OCI-LY7 (cell line): ENCODE measurements at regions not wholly inside any gene's neighbourhood (a gene's known extent, or its start where the extent isn't known, plus 50 kb on each side); places are given as distances from the start of the nearest gene placed in this dataset.

Source experiments
- BruUV-seq: library from RNA; stranded (reverse); fragments of 400-500 nt; replicated peaks from 2 replicates; lab custom pipeline; 2021; lab: Mats Ljungman, UMichigan
- CTCF ChIA-PET: fragments of 300-600 bp; sonication (Branson Sonifier 250); formaldehyde crosslinking; loops from one replicate; lab custom pipeline; 2022; ENCODE audit warnings: antibody characterized with exemption; ENCODE audit not compliant: unreplicated experiment; lab: Charles Lee
- POLR2A ChIA-PET: fragments of 300-600 bp; sonication (Branson Sonifier 250); formaldehyde crosslinking; loops from one replicate; lab custom pipeline; 2022; ENCODE audit warnings: antibody characterized with exemption; lab: Charles Lee
- DNase-seq: peaks from one replicate; pipeline ENCODE4 v3.0.0-alpha.2; 2015; ENCODE audit warnings: low spot score
- H2AFZ ChIP-seq: fragments of 200-600 bp; sonication (generic), shearing (Covaris generic); 2 replicates; pipeline ENCODE4 v1.6.1; 2014; ENCODE audit warnings: mild to moderate bottlenecking, antibody characterized with exemption, low read length, moderate library complexity
- H3K27ac ChIP-seq: fragments of 200-600 bp; sonication (generic); 2 replicates; pipeline ENCODE4 v1.5.1; 2014; ENCODE audit warnings: mixed run types, low read depth, mild to moderate bottlenecking, moderate library complexity, low read length, inconsistent platforms; ENCODE audit not compliant: poor library complexity, severe bottlenecking
- H3K36me3 ChIP-seq: fragments of 200-600 bp; sonication (generic); 2 replicates; pipeline ENCODE4 v1.6.1; 2014; ENCODE audit warnings: mild to moderate bottlenecking, antibody characterized with exemption, low read length, moderate library complexity, mixed read lengths; ENCODE audit not compliant: insufficient read depth
- H3K4me1 ChIP-seq: fragments of 200-600 bp; sonication (generic); 2 replicates; pipeline ENCODE4 v1.5.1; 2014; ENCODE audit warnings: mild to moderate bottlenecking, low read length; ENCODE audit not compliant: insufficient read depth, poor library complexity, severe bottlenecking
- H3K4me2 ChIP-seq: fragments of 200-600 bp; sonication (generic); 2 replicates; pipeline ENCODE4 v1.6.1; 2014; ENCODE audit warnings: mild to moderate bottlenecking, low read length
- H3K4me3 ChIP-seq: fragments of 200-600 bp; sonication (generic); 2 replicates; pipeline ENCODE4 v1.5.1; 2014; ENCODE audit warnings: mild to moderate bottlenecking, low read depth, low read length; ENCODE audit not compliant: poor library complexity, severe bottlenecking
- H3K79me2 ChIP-seq: fragments of 200-600 bp; sonication (generic); 2 replicates; pipeline ENCODE4 v1.6.1; 2016; ENCODE audit warnings: low read depth, mild to moderate bottlenecking, low read length, moderate library complexity, mixed read lengths; ENCODE audit not compliant: insufficient read depth
- H3K9me2 ChIP-seq: fragments of 200-600 bp; sonication (generic); 2 replicates; pipeline ENCODE4 v1.6.1; 2016; ENCODE audit warnings: mild to moderate bottlenecking, low read length, mixed read lengths; ENCODE audit not compliant: insufficient read depth
- H3K9me3 ChIP-seq: fragments of 200-600 bp; sonication (generic); 2 replicates; pipeline ENCODE4 v1.6.1; 2014; ENCODE audit warnings: mild to moderate bottlenecking, mixed run types, low read length, mixed read lengths
- H4K20me1 ChIP-seq: fragments of 200-600 bp; sonication (generic); 2 replicates; pipeline ENCODE4 v1.6.1; 2014; ENCODE audit warnings: mild to moderate bottlenecking, antibody characterized with exemption, low read length, moderate library complexity, mixed read lengths; ENCODE audit not compliant: insufficient read depth
- EZH2phosphoT487 ChIP-seq: fragments of 200-600 bp; sonication (generic); IDR thresholded peaks from 2 replicates; pipeline ENCODE4 v1.6.1; 2018; ENCODE audit warnings: low read depth, borderline replicate concordance, mild to moderate bottlenecking, mixed run types, antibody characterized with exemption, low read length, moderate library complexity, mixed read lengths
- intact Hi-C: fragments of 100-400 bp; cut with micrococcal nuclease; formaldehyde crosslinking; loops from one replicate; pipeline ENCODE4 v1.10.0; 2022; ENCODE audit not compliant: unreplicated experiment
- TF ChIP-seq, protein P1 (sequence below): fragments of 200-600 bp; sonication (generic); conservative IDR thresholded peaks from 2 replicates; pipeline ENCODE4 v1.5.1; 2014; ENCODE audit warnings: mild to moderate bottlenecking, antibody characterized with exemption, low read length, moderate library complexity, mixed read lengths

DNA sequence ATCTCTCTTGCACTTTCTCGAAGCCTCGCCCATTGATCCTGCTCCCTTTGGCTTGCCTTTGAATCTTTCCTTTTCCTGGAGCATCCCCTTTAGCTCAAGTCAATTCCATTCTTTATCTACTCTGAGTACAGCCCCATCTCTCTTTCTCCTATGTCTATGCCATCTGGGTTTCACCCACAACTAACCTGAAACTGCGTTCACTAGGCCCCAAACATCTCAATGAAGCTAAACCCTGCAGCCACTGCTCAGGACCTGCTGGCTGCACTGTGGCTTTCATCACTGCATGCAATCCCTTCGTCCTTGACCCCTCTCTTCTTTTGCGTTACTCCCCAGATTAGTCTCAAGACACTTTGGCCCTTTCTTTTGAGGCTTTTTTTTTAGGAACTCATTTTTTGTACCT is 81.6 kb upstream of the CYRIA start:
- intact Hi-C loops = no loop called here
- H3K4me3 ChIP-seq = no peak overlapping the region
- no peaks in the 10 kb centered on the region for H3K79me2 ChIP-seq
- CTCF ChIA-PET = no interaction called here
- no peak for TF ChIP-seq EZH2phosphoT487
- TF ChIP-seq, protein P1, sequence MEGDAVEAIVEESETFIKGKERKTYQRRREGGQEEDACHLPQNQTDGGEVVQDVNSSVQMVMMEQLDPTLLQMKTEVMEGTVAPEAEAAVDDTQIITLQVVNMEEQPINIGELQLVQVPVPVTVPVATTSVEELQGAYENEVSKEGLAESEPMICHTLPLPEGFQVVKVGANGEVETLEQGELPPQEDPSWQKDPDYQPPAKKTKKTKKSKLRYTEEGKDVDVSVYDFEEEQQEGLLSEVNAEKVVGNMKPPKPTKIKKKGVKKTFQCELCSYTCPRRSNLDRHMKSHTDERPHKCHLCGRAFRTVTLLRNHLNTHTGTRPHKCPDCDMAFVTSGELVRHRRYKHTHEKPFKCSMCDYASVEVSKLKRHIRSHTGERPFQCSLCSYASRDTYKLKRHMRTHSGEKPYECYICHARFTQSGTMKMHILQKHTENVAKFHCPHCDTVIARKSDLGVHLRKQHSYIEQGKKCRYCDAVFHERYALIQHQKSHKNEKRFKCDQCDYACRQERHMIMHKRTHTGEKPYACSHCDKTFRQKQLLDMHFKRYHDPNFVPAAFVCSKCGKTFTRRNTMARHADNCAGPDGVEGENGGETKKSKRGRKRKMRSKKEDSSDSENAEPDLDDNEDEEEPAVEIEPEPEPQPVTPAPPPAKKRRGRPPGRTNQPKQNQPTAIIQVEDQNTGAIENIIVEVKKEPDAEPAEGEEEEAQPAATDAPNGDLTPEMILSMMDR = no peak
- no peaks in the 10 kb centered on the region for H4K20me1 ChIP-seq
- H3K9me2 ChIP-seq = no peaks in the 10 kb centered on the region
- no peak overlapping the region for H2AFZ ChIP-seq
- no peak for DNase-seq
- no peaks in the 10 kb centered on the region for H3K9me3 ChIP-seq
- H3K27ac ChIP-seq = no peak overlapping the region
- no peak overlapping the region for H3K4me2 ChIP-seq
- no peaks in the 10 kb centered on the region for H3K36me3 ChIP-seq
- POLR2A ChIA-PET = interaction anchor here (0.7 to 0.8 kb wide), 2 partner anchors 68 to 525 kb away, joined by 3 to 4 read pairs; no protein-coding TSS in a partner anchor
- BruUV-seq = no TSS peak
- H3K4me1 ChIP-seq = peaks cover 2% of the 10 kb centered on the region

DNA sequence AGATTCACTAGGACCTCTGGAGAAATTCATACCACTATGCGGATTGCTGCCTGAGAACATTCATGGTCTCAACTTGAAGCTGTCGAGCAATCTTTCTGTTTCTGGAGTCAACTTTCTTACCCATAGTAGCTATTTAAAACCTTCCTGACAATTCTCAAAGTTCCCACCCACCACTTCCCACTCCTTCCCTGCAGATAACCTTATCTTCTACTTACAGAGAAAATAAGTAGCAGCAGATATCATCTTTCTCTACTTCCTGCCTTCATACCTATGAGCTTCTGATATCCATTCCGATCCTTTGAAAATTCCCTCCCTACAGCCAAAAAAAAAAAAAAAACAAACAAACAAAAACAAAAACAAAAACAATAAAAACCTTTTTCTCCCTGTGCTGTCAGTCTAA is 81.2 kb upstream of the CYRIA start:
- CTCF ChIA-PET = no interaction called here

DNA sequence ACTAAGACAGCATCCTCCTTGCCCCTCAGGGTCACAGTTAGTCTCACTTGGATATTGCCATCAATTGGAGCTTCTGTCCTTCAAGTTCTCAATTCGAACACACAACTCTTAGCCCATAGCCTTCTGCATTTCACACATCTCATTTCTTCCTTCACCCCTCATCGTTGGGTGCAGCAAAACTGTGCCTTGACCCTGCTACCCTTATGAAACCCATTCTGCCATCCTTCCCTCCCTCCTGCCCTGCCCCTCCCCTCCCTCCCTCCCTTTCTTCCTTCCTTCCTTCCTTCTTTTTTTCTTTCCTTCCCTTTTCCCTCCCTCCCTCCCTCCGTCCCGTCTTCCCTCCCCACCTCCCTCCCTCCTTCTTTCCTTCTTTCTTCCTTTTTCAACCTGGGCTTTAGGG is 80.7 kb upstream of the CYRIA start:
- DNase-seq = no peak
- Histone ChIP-seq H3K36me3 (no peaks in the 10 kb centered on the region), H2AFZ (no peak overlapping the region), H4K20me1 (no peaks in the 10 kb centered on the region), H3K4me1 (peaks cover 7% of the 10 kb centered on the region), H3K9me2 (no peaks in the 10 kb centered on the region), H3K4me2 (no peak overlapping the region), H3K4me3 (no peak overlapping the region), H3K79me2 (no peaks in the 10 kb centered on the region), H3K9me3 (no peaks in the 10 kb centered on the region), H3K27ac (no peak overlapping the region)
- no TSS peak for BruUV-seq
- POLR2A ChIA-PET = interaction anchor here (0.7 to 0.8 kb wide), 3 partner anchors 63 to 524 kb away, joined by 3 to 6 read pairs (median 4); no protein-coding TSS in a partner anchor
- TF ChIP-seq, protein P1 = no peak
- CTCF ChIA-PET = no interaction called here
- intact Hi-C loops = no loop called here

More for the DNA sequence above, 81.2 kb upstream of the CYRIA start:
- POLR2A ChIA-PET = interaction anchor here (0.7 to 0.8 kb wide), 3 partner anchors 63 to 524 kb away, joined by 3 to 6 read pairs (median 4); no protein-coding TSS in a partner anchor
- no TSS peak for BruUV-seq
- Histone ChIP-seq H3K79me2 (no peaks in the 10 kb centered on the region), H3K27ac (no peak overlapping the region), H3K4me1 (peaks cover 6% of the 10 kb centered on the region), H2AFZ (no peak overlapping the region), H3K36me3 (no peaks in the 10 kb centered on the region), H3K4me2 (no peak overlapping the region), H4K20me1 (no peaks in the 10 kb centered on the region), H3K9me3 (no peaks in the 10 kb centered on the region), H3K9me2 (no peaks in the 10 kb centered on the region), H3K4me3 (no peak overlapping the region)
- DNase-seq = no peak
- TF ChIP-seq EZH2phosphoT487 = no peak
- TF ChIP-seq, protein P1 = no peak
- intact Hi-C loops = no loop called here
